HCT116 (cell line): ENCODE measurements at regions not wholly inside any gene's neighbourhood (a gene's known extent, or its start where the extent isn't known, plus 50 kb on each side); places are given as distances from the start of the nearest gene placed in this dataset.

Experiments used
- ATAC-seq: fragments of 200-7000 bp; cut with Tn5 transposase; 2 replicates; pipeline ENCODE4 v1.9.1; 2020; ENCODE audit warnings: mild to moderate bottlenecking, moderate library complexity
- BruUV-seq: library from RNA; stranded (reverse); fragments of 400-500 nt; replicated peaks from 2 replicates; lab custom pipeline; 2021; lab: Mats Ljungman, UMichigan
- CTCF ChIA-PET: fragments of 300-600 bp; sonication (Branson Sonifier 250); formaldehyde crosslinking; loops from one replicate; lab custom pipeline; 2021; ENCODE audit warnings: antibody characterized with exemption; lab: Charles Lee
- POLR2A ChIA-PET: fragments of 300-600, 350-600 bp; sonication (Branson Sonifier 250); formaldehyde crosslinking; loops from one replicate; lab custom pipeline; 2021; ENCODE audit warnings: antibody characterized with exemption; lab: Charles Lee
- RAD21 ChIA-PET, 2 experiments: fragments of 300-600 bp; sonication (Branson Sonifier 250); formaldehyde crosslinking; loops; one replicate each; lab custom pipeline; 2023; ENCODE audit warnings: low total read pairs in 2 of 2; ENCODE audit not compliant: uncharacterized antibody in 2 of 2, unreplicated experiment in 2 of 2, low non-redundant PET in 1 of 2; lab: Charles Lee
- DNase-seq: peaks from one replicate; pipeline ENCODE4 v3.0.0-alpha.2; 2010; ENCODE audit warnings: low read depth, low spot score
- H2AFZ ChIP-seq: fragments of 200-600 bp; shearing (Covaris generic), sonication (generic); 2 replicates; pipeline ENCODE4 v1.6.1; 2017; ENCODE audit warnings: low read depth, mixed run types, mixed read lengths, antibody characterized with exemption, low read length; ENCODE audit not compliant: poor library complexity, severe bottlenecking
- H3K27ac ChIP-seq: 2 replicates; pipeline ENCODE4 v1.5.1; 2012; ENCODE audit warnings: low read depth, low read length
- H3K27me3 ChIP-seq: fragments of 200-600 bp; sonication (generic); 2 replicates; pipeline ENCODE4 v1.6.1; 2016; ENCODE audit warnings: mixed run types, low read length, mixed read lengths; ENCODE audit not compliant: insufficient read depth
- H3K36me3 ChIP-seq, 2 experiments: fragments of 200-500 bp in 1 of 2; fragments of 200-600 bp in 1 of 2; sonication (Bioruptor generic) in 1 of 2; sonication (generic) in 1 of 2; 2 replicates each; pipeline versions ENCODE4 v1.5.1 to v1.6.1; 2014 to 2016; ENCODE audit warnings: low read length in 2 of 2, inconsistent platforms in 1 of 2, mixed read lengths in 1 of 2, mixed run types in 1 of 2; ENCODE audit not compliant: insufficient read depth in 2 of 2, control insufficient read depth in 1 of 2
- H3K4me1 ChIP-seq, 2 experiments: fragments of 200-600 bp in 1 of 2; sonication (generic) in 1 of 2; 2 replicates each; pipeline versions ENCODE4 v1.5.1 to v1.6.1; 2012 to 2017; ENCODE audit warnings: low read length in 2 of 2, inconsistent platforms in 1 of 2, mild to moderate bottlenecking in 1 of 2, mixed read lengths in 1 of 2, mixed run types in 1 of 2, moderate library complexity in 1 of 2; ENCODE audit not compliant: insufficient read depth in 2 of 2, control insufficient read depth in 1 of 2
- H3K4me2 ChIP-seq: fragments of 200-600 bp; sonication (generic); 2 replicates; pipeline ENCODE4 v1.6.1; 2017; ENCODE audit warnings: mixed run types, low read length, mixed read lengths
- H3K4me3 ChIP-seq, 2 experiments: fragments of 200-600 bp in 1 of 2; sonication (generic) in 1 of 2; replicated peaks in 1 of 2; 2 replicates each; pipeline ENCODE4 v1.5.1; 2011 to 2016; ENCODE audit warnings: low read length in 2 of 2, control low read depth in 1 of 2, low read depth in 1 of 2, mild to moderate bottlenecking in 1 of 2, mixed read lengths in 1 of 2, mixed run types in 1 of 2
- H3K79me2 ChIP-seq: fragments of 200-600 bp; sonication (generic); 2 replicates; pipeline ENCODE4 v1.6.1; 2017; ENCODE audit warnings: mild to moderate bottlenecking, mixed run types, low read length, moderate library complexity, mixed read lengths; ENCODE audit not compliant: insufficient read depth
- H3K9ac ChIP-seq: fragments of 200-600 bp; sonication (generic); 2 replicates; pipeline ENCODE4 v1.6.1; 2016; ENCODE audit warnings: low read length, mixed read lengths
- H3K9me2 ChIP-seq: fragments of 200-600 bp; sonication (generic), shearing (Covaris generic); 2 replicates; pipeline ENCODE4 v1.6.1; 2017; ENCODE audit warnings: mixed run types, mild to moderate bottlenecking, moderate library complexity; ENCODE audit not compliant: insufficient read depth
- H3K9me3 ChIP-seq, 2 experiments: fragments of 200-500 bp in 1 of 2; fragments of 200-600 bp in 1 of 2; sonication (Bioruptor generic) in 1 of 2; sonication (generic) in 1 of 2; 2 replicates each; pipeline ENCODE4 v1.6.1; 2014 to 2017; ENCODE audit warnings: low read length in 2 of 2, mixed read lengths in 2 of 2, inconsistent platforms in 1 of 2, low read depth in 1 of 2, mild to moderate bottlenecking in 1 of 2, mixed run types in 1 of 2, moderate library complexity in 1 of 2; ENCODE audit not compliant: control insufficient read depth in 1 of 2, insufficient read depth in 1 of 2
- H4K20me1 ChIP-seq: fragments of 200-600 bp; sonication (generic), shearing (Covaris generic); 2 replicates; pipeline ENCODE4 v1.6.1; 2017; ENCODE audit warnings: mixed run types, mild to moderate bottlenecking, moderate library complexity; ENCODE audit not compliant: insufficient read depth
- ATF3 ChIP-seq: IDR thresholded peaks from 2 replicates; pipeline ENCODE4 v1.6.1; 2012
- CBX3 ChIP-seq: IDR thresholded peaks from 2 replicates; pipeline ENCODE4 v1.6.1; 2012; ENCODE audit warnings: low read depth
- CEBPB ChIP-seq: IDR thresholded peaks from 2 replicates; pipeline ENCODE4 v1.6.1; 2012; ENCODE audit warnings: low read depth
- EGR1 ChIP-seq: IDR thresholded peaks from 2 replicates; pipeline ENCODE4 v1.6.1; 2012; ENCODE audit warnings: low read depth
- ELF1 ChIP-seq: IDR thresholded peaks from 2 replicates; pipeline ENCODE4 v1.6.1; 2012; ENCODE audit warnings: low read depth, borderline replicate concordance
- EZH2 ChIP-seq: fragments of 200-600 bp; sonication (generic); IDR thresholded peaks from 2 replicates; pipeline ENCODE4 v1.6.1; 2017; ENCODE audit warnings: antibody characterized with exemption, mixed run types
- EZH2phosphoT487 ChIP-seq: fragments of 200-600 bp; IDR thresholded peaks from 2 replicates; pipeline ENCODE4 v1.6.1; 2018; ENCODE audit warnings: antibody characterized with exemption, borderline replicate concordance
- FOSL1 ChIP-seq: IDR thresholded peaks from 2 replicates; pipeline ENCODE4 v1.6.1; 2012; ENCODE audit warnings: low read depth
- POLR2A ChIP-seq: IDR thresholded peaks from 2 replicates; pipeline ENCODE4 v1.7.0; 2011; ENCODE audit warnings: borderline replicate concordance; ENCODE audit not compliant: insufficient read depth, insufficient read length; ENCODE audit errors: extremely low read depth
- POLR2AphosphoS5 ChIP-seq: IDR thresholded peaks from 2 replicates; pipeline ENCODE4 v1.6.1; 2011; ENCODE audit warnings: mild to moderate bottlenecking, low read depth, low read length, moderate library complexity
- RAD21 ChIP-seq: IDR thresholded peaks from 2 replicates; pipeline ENCODE4 v1.6.1; 2012; ENCODE audit warnings: low read depth, mild to moderate bottlenecking
- SIN3A ChIP-seq: IDR thresholded peaks from 2 replicates; pipeline ENCODE4 v1.6.1; 2012; ENCODE audit warnings: low read depth
- SP1 ChIP-seq: IDR thresholded peaks from 2 replicates; pipeline ENCODE4 v1.6.1; 2012; ENCODE audit warnings: low read depth
- SRF ChIP-seq: IDR thresholded peaks from 2 replicates; pipeline ENCODE4 v1.6.1; 2012; ENCODE audit warnings: low read depth
- TCF7L2 ChIP-seq: IDR thresholded peaks from 2 replicates; pipeline ENCODE4 v1.7.0; 2011; ENCODE audit warnings: borderline replicate concordance, inconsistent platforms; ENCODE audit not compliant: insufficient read depth, insufficient read length; ENCODE audit errors: extremely low read depth
- YY1 ChIP-seq: IDR thresholded peaks from 2 replicates; pipeline ENCODE4 v1.6.1; 2011; ENCODE audit warnings: low read length, low read depth, moderate library complexity, mild to moderate bottlenecking; ENCODE audit not compliant: insufficient replicate concordance; ENCODE audit errors: extremely low read depth
- ZNF274 ChIP-seq: fragments of 200-500 bp; sonication (Bioruptor generic); IDR thresholded peaks from 2 replicates; pipeline ENCODE4 v1.6.1; 2014; ENCODE audit warnings: mild to moderate bottlenecking, low read depth, low read length, inconsistent platforms
- intact Hi-C: fragments of 100-400 bp; cut with micrococcal nuclease; formaldehyde crosslinking; loops from 2 replicates; pipeline ENCODE4 v1.10.0; 2022
- TF ChIP-seq, protein P1 (sequence below): IDR thresholded peaks from 2 replicates; pipeline ENCODE4 v1.6.1; 2012
- TF ChIP-seq, protein P2 (sequence below), 3 experiments: fragments of 200-600 bp in 1 of 3; sonication (generic) in 1 of 3; IDR thresholded peaks in 2 of 3; conservative IDR thresholded peaks in 1 of 3; 2 replicates each; pipeline ENCODE4 v1.5.1; 2012 to 2017; ENCODE audit warnings: low read depth in 2 of 3, low read length in 2 of 3, antibody characterized with exemption in 1 of 3, borderline replicate concordance in 1 of 3, control low read depth in 1 of 3, mild to moderate bottlenecking in 1 of 3, mixed read lengths in 1 of 3, mixed run types in 1 of 3, moderate library complexity in 1 of 3; ENCODE audit not compliant: insufficient read depth in 1 of 3

GRCh38 chr18:38931754-38932050 is 1366.1 kb upstream of the CELF4 start:
- TF ChIP-seq EZH2phosphoT487 (no peak), SRF (no peak), SIN3A (no peak), EZH2 (no peak), ZNF274 (no peak), RAD21 (no peak), YY1 (no peak), FOSL1 (no peak), ELF1 (no peak)
- TF ChIP-seq, protein P1, sequence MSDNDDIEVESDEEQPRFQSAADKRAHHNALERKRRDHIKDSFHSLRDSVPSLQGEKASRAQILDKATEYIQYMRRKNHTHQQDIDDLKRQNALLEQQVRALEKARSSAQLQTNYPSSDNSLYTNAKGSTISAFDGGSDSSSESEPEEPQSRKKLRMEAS: no peak
- TF ChIP-seq, all 23 proteins: peak for 0
- no peaks in the 10 kb centered on the region for H3K4me1 ChIP-seq

GRCh38 chr18:38930881-38931753 is 1365.5 kb upstream of the CELF4 start:
- intact Hi-C loops: no loop called here
- Histone ChIP-seq H3K9ac (no peak overlapping the region), H3K4me1 (no peaks in the 10 kb centered on the region), H2AFZ (no peak overlapping the region), H3K4me3 (no peak overlapping the region), H3K79me2 (no peaks in the 10 kb centered on the region), H3K9me3 (no peaks in the 10 kb centered on the region), H3K27me3 (no peaks in the 10 kb centered on the region), H4K20me1 (no peaks in the 10 kb centered on the region), H3K9me2 (no peaks in the 10 kb centered on the region), H3K4me2 (no peak overlapping the region), H3K27ac (no peak overlapping the region), H3K36me3 (no peaks in the 10 kb centered on the region)
- POLR2A ChIA-PET: no interaction called here
- CTCF ChIA-PET: no interaction called here
- no TSS peak for BruUV-seq
- RAD21 ChIA-PET: no interaction called here
- ATAC-seq: no peak
- no peak for DNase-seq
- TF ChIP-seq EZH2 (no peak), ZNF274 (no peak), CEBPB (no peak), FOSL1 (no peak), YY1 (no peak), SP1 (no peak), ATF3 (no peak), SRF (no peak), EGR1 (no peak), SIN3A (no peak), ELF1 (no peak), POLR2A (no peak), TCF7L2 (no peak), CBX3 (no peak), POLR2AphosphoS5 (no peak)
- TF ChIP-seq, protein P2, sequence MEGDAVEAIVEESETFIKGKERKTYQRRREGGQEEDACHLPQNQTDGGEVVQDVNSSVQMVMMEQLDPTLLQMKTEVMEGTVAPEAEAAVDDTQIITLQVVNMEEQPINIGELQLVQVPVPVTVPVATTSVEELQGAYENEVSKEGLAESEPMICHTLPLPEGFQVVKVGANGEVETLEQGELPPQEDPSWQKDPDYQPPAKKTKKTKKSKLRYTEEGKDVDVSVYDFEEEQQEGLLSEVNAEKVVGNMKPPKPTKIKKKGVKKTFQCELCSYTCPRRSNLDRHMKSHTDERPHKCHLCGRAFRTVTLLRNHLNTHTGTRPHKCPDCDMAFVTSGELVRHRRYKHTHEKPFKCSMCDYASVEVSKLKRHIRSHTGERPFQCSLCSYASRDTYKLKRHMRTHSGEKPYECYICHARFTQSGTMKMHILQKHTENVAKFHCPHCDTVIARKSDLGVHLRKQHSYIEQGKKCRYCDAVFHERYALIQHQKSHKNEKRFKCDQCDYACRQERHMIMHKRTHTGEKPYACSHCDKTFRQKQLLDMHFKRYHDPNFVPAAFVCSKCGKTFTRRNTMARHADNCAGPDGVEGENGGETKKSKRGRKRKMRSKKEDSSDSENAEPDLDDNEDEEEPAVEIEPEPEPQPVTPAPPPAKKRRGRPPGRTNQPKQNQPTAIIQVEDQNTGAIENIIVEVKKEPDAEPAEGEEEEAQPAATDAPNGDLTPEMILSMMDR (IDR thresholded peaks at IDR 0.05 in 2 of 3, conservative IDR thresholded peaks at IDR 0.05 in 1 of 3; ENCODE audit: borderline replicate concordance in 1 of 3, insufficient read depth in 1 of 3, low read depth in 2 of 3, low read length in 2 of 3): no peak
- TF ChIP-seq, protein P1: no peak

More at GRCh38 chr18:38931754-38932050, 1366.1 kb upstream of the CELF4 start:
- CTCF ChIA-PET: no interaction called here
- Histone ChIP-seq H3K9me2 (no peaks in the 10 kb centered on the region), H3K27me3 (no peaks in the 10 kb centered on the region), H3K4me3 (no peak overlapping the region), H3K27ac (no peak overlapping the region), H3K36me3 (no peaks in the 10 kb centered on the region), H3K9me3 (no peaks in the 10 kb centered on the region), H2AFZ (no peak overlapping the region), H3K9ac (no peak overlapping the region), H4K20me1 (no peaks in the 10 kb centered on the region), H3K79me2 (no peaks in the 10 kb centered on the region), H3K4me2 (no peak overlapping the region)
- DNase-seq: no peak
- intact Hi-C loops: no loop called here
- ATAC-seq: no peak
- BruUV-seq: no TSS peak
- RAD21 ChIA-PET: no interaction called here
- POLR2A ChIA-PET: no interaction called here
